Activated B cell treated with CpG ODN at 0.5 μM for 24 hours (primary cell): ENCODE measurements at regions not wholly inside any gene's neighbourhood (a gene's known extent, or its start where the extent isn't known, plus 50 kb on each side); places are given as distances from the start of the nearest gene placed in this dataset.

Experiments
- ATAC-seq: fragments of 200-7000 bp; cut with Tn5 transposase; one replicate; pipeline ENCODE4 v1.10.0; 2021; ENCODE audit warnings: low read depth, mild to moderate bottlenecking, moderate library complexity
- CTCF ChIA-PET: fragments of 350-600 bp; sonication (Branson Sonifier 250); formaldehyde crosslinking; loops from one replicate; lab custom pipeline; 2021; ENCODE audit warnings: antibody characterized with exemption; lab: Charles Lee
- POLR2A ChIA-PET: fragments of 350-600 bp; sonication (Branson Sonifier 250); formaldehyde crosslinking; loops from one replicate; lab custom pipeline; 2021; ENCODE audit warnings: antibody characterized with exemption; lab: Charles Lee
- DNase-seq: peaks from one replicate; pipeline ENCODE4 v3.0.0; 2022
- H3K27ac Mint-ChIP-seq: one replicate; pipeline ENCODE4 v1.8.0; 2020; ENCODE audit warnings: mixed read lengths
- H3K27me3 Mint-ChIP-seq: one replicate; pipeline ENCODE4 v1.8.0; 2021; ENCODE audit warnings: mixed read lengths
- H3K36me3 Mint-ChIP-seq: one replicate; pipeline ENCODE4 v1.8.0; 2021; ENCODE audit warnings: low read depth, mixed read lengths
- H3K4me1 Mint-ChIP-seq: one replicate; pipeline ENCODE4 v1.8.0; 2021; ENCODE audit warnings: mixed read lengths
- H3K4me3 Mint-ChIP-seq: one replicate; pipeline ENCODE4 v1.8.0; 2020; ENCODE audit warnings: mild to moderate bottlenecking, mixed read lengths
- H3K9me3 Mint-ChIP-seq: one replicate; pipeline ENCODE4 v1.8.0; 2020; ENCODE audit warnings: mixed read lengths
- CTCF ChIP-seq: fragments of 200-600 bp; IDR thresholded peaks from one replicate; pipeline ENCODE4 v1.8.0; 2022; ENCODE audit warnings: antibody characterized with exemption, mild to moderate bottlenecking
- intact Hi-C: fragments of 100-400 bp; cut with micrococcal nuclease; formaldehyde crosslinking; loops from one replicate; pipeline ENCODE4 v1.15.1; 2024

GRCh38 chr13:71306821-71307220 is 560.2 kb downstream of the DACH1 start:
- intact Hi-C loops: no loop called here
- Mint-ChIP-seq H3K27ac (no peak overlapping the region), H3K27me3 (no peaks in the 10 kb centered on the region), H3K9me3 (no peaks in the 10 kb centered on the region), H3K4me1 (no peaks in the 10 kb centered on the region), H3K4me3 (no peak overlapping the region), H3K36me3 (no peaks in the 10 kb centered on the region)
- no peak for ATAC-seq
- ChIA-PET CTCF (no interaction called here), POLR2A (no interaction called here)
- TF ChIP-seq CTCF: no peak
- no peak for DNase-seq

GRCh38 chr13:71304861-71305260 is 562.1 kb downstream of the DACH1 start:
- no peak for TF ChIP-seq CTCF
- POLR2A ChIA-PET: no interaction called here
- DNase-seq: no peak
- Mint-ChIP-seq H3K36me3 (no peaks in the 10 kb centered on the region), H3K4me3 (no peak overlapping the region), H3K4me1 (no peaks in the 10 kb centered on the region), H3K27ac (no peak overlapping the region), H3K9me3 (no peaks in the 10 kb centered on the region), H3K27me3 (no peaks in the 10 kb centered on the region)
- CTCF ChIA-PET: no interaction called here
- no peak for ATAC-seq
- intact Hi-C loops: no loop called here

- no peak overlapping the region for H3K4me3 Mint-ChIP-seq
- no peaks in the 10 kb centered on the region for H3K36me3 Mint-ChIP-seq
- no peaks in the 10 kb centered on the region for H3K4me1 Mint-ChIP-seq
- CTCF ChIA-PET: no interaction called here
- ATAC-seq (no peak), DNase-seq (no peak)
- intact Hi-C loops: no loop called here
- no peak for TF ChIP-seq CTCF
- no peaks in the 10 kb centered on the region for H3K27me3 Mint-ChIP-seq
- H3K9me3 Mint-ChIP-seq: no peaks in the 10 kb centered on the region
- POLR2A ChIA-PET: no interaction called here
- no peak overlapping the region for H3K27ac Mint-ChIP-seq
These were observed 563.9 kb downstream of the DACH1 start for GRCh38 chr13:71303144-71303543.

GRCh38 chr13:71300602-71301001 is 566.4 kb downstream of the DACH1 start:
- intact Hi-C loops: no loop called here
- Mint-ChIP-seq H3K4me1 (no peaks in the 10 kb centered on the region), H3K36me3 (no peaks in the 10 kb centered on the region), H3K9me3 (no peaks in the 10 kb centered on the region), H3K27me3 (no peaks in the 10 kb centered on the region), H3K4me3 (no peak overlapping the region), H3K27ac (no peak overlapping the region)
- no peak for TF ChIP-seq CTCF
- no peak for ATAC-seq
- POLR2A ChIA-PET: no interaction called here
- CTCF ChIA-PET: no interaction called here
- DNase-seq: no peak

- no peak for DNase-seq
- H3K4me3 Mint-ChIP-seq: no peak overlapping the region
These were observed 575.2 kb downstream of the DACH1 start for GRCh38 chr13:71291842-71292146.

More at GRCh38 chr13:71291842-71292146, 575.2 kb downstream of the DACH1 start:
- Mint-ChIP-seq H3K27ac (peak overlapping the region; percentile 85), H3K36me3 (peaks cover 2% of the 10 kb centered on the region), H3K27me3 (no peaks in the 10 kb centered on the region), H3K9me3 (no peaks in the 10 kb centered on the region), H3K4me1 (peaks cover 18% of the 10 kb centered on the region)
- ATAC-seq: no peak
- ChIA-PET CTCF (no interaction called here), POLR2A (no interaction called here)
- no peak for TF ChIP-seq CTCF
- intact Hi-C loops: loop anchor here (5.0 to 10.0 kb wide), 2 partner anchors 1433 to 1766 kb away; partner anchors contain the start of genes BORA, KLF5 and MZT1
